K562 (cell line): ENCODE measurements at regions not wholly inside any gene's neighbourhood (a gene's known extent, or its start where the extent isn't known, plus 50 kb on each side); places are given as distances from the start of the nearest gene placed in this dataset.

Experiments used
- ATAC-seq: fragments of 200-7000 bp; cut with Tn5 transposase; 3 replicates; pipeline ENCODE4 v1.9.1; 2020; ENCODE audit warnings: moderate library complexity
- BruUV-seq: library from RNA; stranded (reverse); fragments of 400-500 nt; replicated peaks from 2 replicates; lab custom pipeline; 2021; lab: Mats Ljungman, UMichigan
- CTCF ChIA-PET: fragments of 300-600 bp; formaldehyde crosslinking; extraction: SDS; loops from one replicate; lab custom pipeline; 2021; ENCODE audit warnings: low intra/inter-chr PET ratio; lab: Yijun Ruan, JAX
- POLR2A ChIA-PET: fragments of 300-600, 350-650 bp; sonication (Branson Sonifier 250); formaldehyde crosslinking; extraction: SDS; loops from one replicate; lab custom pipeline; 2021; ENCODE audit warnings: antibody characterized with exemption, inconsistent platforms; lab: Yijun Ruan, JAX
- DNase-seq, 4 experiments: peaks; one replicate each; pipeline versions ENCODE4 v3.0.0 to v3.0.0-alpha.2; 2011 to 2018; ENCODE audit warnings: low spot score in 3 of 4, mixed read lengths in 3 of 4; ENCODE audit errors: extremely low read depth in 1 of 4
- FAIRE-seq: peaks from 2 replicates; lab custom pipeline; 2011; peaks lifted over from hg19 to GRCh38; lab: Jason Lieb, UNC
- H2AFZ ChIP-seq: 2 replicates; pipeline ENCODE4 v1.6.0; 2011; ENCODE audit warnings: low read depth, low read length, control low read depth, inconsistent platforms
- H3K27ac ChIP-seq: fragments of 200-600 bp; 3 replicates; pipeline ENCODE4 v1.8.0; 2011; ENCODE audit warnings: low read depth, mild to moderate bottlenecking, control low read depth, inconsistent platforms, low read length, moderate library complexity, mixed read lengths; ENCODE audit errors: extremely low read depth
- H3K27me3 ChIP-seq, 2 experiments: fragments of 300-600 bp in 1 of 2; 2 replicates in 1 of 2; 3 replicates in 1 of 2; pipeline versions ENCODE4 v1.6.0 to v1.8.0; 2011; ENCODE audit warnings: inconsistent platforms in 2 of 2, low read length in 2 of 2, mild to moderate bottlenecking in 1 of 2, mixed read lengths in 1 of 2, moderate library complexity in 1 of 2; ENCODE audit not compliant: control insufficient read depth in 2 of 2, insufficient read depth in 2 of 2
- H3K36me3 ChIP-seq: fragments of 300-600 bp; 3 replicates; pipeline ENCODE4 v1.8.0; 2011; ENCODE audit warnings: mild to moderate bottlenecking, low read length, inconsistent platforms; ENCODE audit not compliant: control insufficient read depth, insufficient read depth
- H3K4me1 ChIP-seq, 2 experiments: fragments of 200-600 bp in 1 of 2; replicated peaks in 1 of 2; 2 replicates in 1 of 2; 3 replicates in 1 of 2; pipeline versions ENCODE4 v1.5.1 to v1.8.0; 2011; ENCODE audit warnings: inconsistent platforms in 2 of 2, low read length in 2 of 2, mild to moderate bottlenecking in 1 of 2, mixed read lengths in 1 of 2, moderate library complexity in 1 of 2; ENCODE audit not compliant: control insufficient read depth in 2 of 2, insufficient read depth in 2 of 2
- H3K4me2 ChIP-seq: 2 replicates; pipeline ENCODE4 v1.6.1; 2011; ENCODE audit warnings: low read length, control low read depth, inconsistent platforms, mixed read lengths; ENCODE audit not compliant: insufficient read depth
- H3K4me3 ChIP-seq: fragments of 200-600 bp; sonication (generic), shearing (Covaris generic); 2 replicates; pipeline ENCODE4 v1.5.1; 2016; ENCODE audit warnings: control low read depth, inconsistent platforms
- H3K79me2 ChIP-seq: fragments of 200-600 bp; 3 replicates; pipeline ENCODE4 v1.8.0; 2011; ENCODE audit warnings: low read length, inconsistent platforms; ENCODE audit not compliant: control insufficient read depth, insufficient read depth
- H3K9ac ChIP-seq, 2 experiments: 2 replicates each; pipeline versions ENCODE4 v1.6.0 to v1.6.1; 2011; ENCODE audit warnings: low read depth in 2 of 2, low read length in 2 of 2, control low read depth in 1 of 2, inconsistent platforms in 1 of 2, mild to moderate bottlenecking in 1 of 2, mixed read lengths in 1 of 2; ENCODE audit not compliant: insufficient read depth in 1 of 2
- H3K9me1 ChIP-seq: one replicate; pipeline ENCODE4 v1.6.0; 2011; ENCODE audit warnings: inconsistent platforms, mild to moderate bottlenecking, low read length, moderate library complexity; ENCODE audit not compliant: control insufficient read depth, insufficient read depth
- H3K9me3 ChIP-seq: replicated peaks from 2 replicates; pipeline ENCODE4 v1.5.1; 2011; ENCODE audit warnings: low read depth, low read length, inconsistent platforms; ENCODE audit not compliant: control insufficient read depth, insufficient read depth
- H4K20me1 ChIP-seq: replicated peaks from 2 replicates; pipeline ENCODE4 v1.6.1; 2011; ENCODE audit warnings: low read length, inconsistent platforms, mixed read lengths; ENCODE audit not compliant: control insufficient read depth, insufficient read depth
- CEBPZ ChIP-seq: fragments of 150-350 bp; IDR thresholded peaks from 2 replicates; pipeline ENCODE4 v1.6.1; 2014; ENCODE audit warnings: low read depth, mild to moderate bottlenecking, low read length, borderline replicate concordance
- CREB3 ChIP-seq: fragments of 450-650 bp; conservative IDR thresholded peaks from 2 replicates; pipeline ENCODE4 v1.6.1; 2016; ENCODE audit warnings: missing genetic modification characterization, low read depth, mild to moderate bottlenecking, missing compliant biosample characterization, moderate library complexity
- HNRNPLL ChIP-seq: fragments of 200-400 bp; formaldehyde crosslinking; IDR thresholded peaks from 2 replicates; pipeline ENCODE4 v1.6.1; 2017; ENCODE audit warnings: low read length, low read depth, mild to moderate bottlenecking; ENCODE audit not compliant: poor library complexity, severe bottlenecking
- SETDB1 ChIP-seq: IDR thresholded peaks from one replicate; pipeline ENCODE4 v1.6.1; 2012; ENCODE audit warnings: low read length, control low read depth, inconsistent platforms
- SREBF2 ChIP-seq: sonication (generic); formaldehyde crosslinking; IDR thresholded peaks from 2 replicates; pipeline ENCODE4 v1.4.0; 2020; ENCODE audit warnings: mild to moderate bottlenecking, missing genetic modification reagents
- WHSC1 ChIP-seq: IDR thresholded peaks from one replicate; pipeline ENCODE4 v1.6.1; 2012; ENCODE audit warnings: low read length, control low read depth, inconsistent platforms
- ZBTB1 ChIP-seq: sonication (generic); formaldehyde crosslinking; IDR thresholded peaks from 2 replicates; pipeline ENCODE4 v1.8.1; 2023; ENCODE audit warnings: missing genetic modification reagents, low read depth, mild to moderate bottlenecking, borderline replicate concordance
- ZNF12 ChIP-seq: sonication (generic); formaldehyde crosslinking; IDR thresholded peaks from 2 replicates; pipeline ENCODE4 v1.4.0; 2020; ENCODE audit warnings: mild to moderate bottlenecking, missing genetic modification reagents
- ZNF165 ChIP-seq: fragments of 250-450 bp; sonication (Bioruptor Pico); IDR thresholded peaks from 2 replicates; pipeline ENCODE4 v1.4.0; 2020; ENCODE audit warnings: borderline replicate concordance
- ZNF217 ChIP-seq: sonication (generic); formaldehyde crosslinking; IDR thresholded peaks from 2 replicates; pipeline ENCODE4 v1.8.0; 2022; ENCODE audit warnings: mild to moderate bottlenecking, missing genetic modification reagents
- ZNF316 ChIP-seq: fragments of 450-650 bp; IDR thresholded peaks from 2 replicates; pipeline ENCODE4 v1.6.1; 2016
- WGBS: fragments of 100-300 bp; shearing (Covaris generic); methylation state at CpG from one replicate; pipeline ENCODE4 v1.1.6; 2016; ENCODE audit warnings: low coverage, mixed read lengths; ENCODE audit not compliant: insufficient coverage; ENCODE audit errors: missing lambda C conversion rate; 5-methylcytosine and 5-hydroxymethylcytosine counted together
- in situ Hi-C: fragments of 300-500 bp; cut with MboI; formaldehyde crosslinking; loops from 4 replicates; pipeline ENCODE4 v1.15.0; 2018; ENCODE audit warnings: inconsistent platforms, mixed read lengths
- intact Hi-C: fragments of 100-400 bp; cut with micrococcal nuclease; formaldehyde crosslinking; loops from 2 replicates; pipeline ENCODE4 v1.14.2; 2022

GRCh38 chr3:148002705-148003205, 593.6 kb downstream of the ZIC1 start:
- H3K36me3 ChIP-seq = no peaks in the 10 kb centered on the region
- no peak overlapping the region for H3K4me2 ChIP-seq
- H2AFZ ChIP-seq = no peak overlapping the region
- intact Hi-C loops (no loop called here), in situ Hi-C loops (no loop called here)
- ATAC-seq (no peak), DNase-seq (no peak), FAIRE-seq (no peak)
- H3K79me2 ChIP-seq = no peaks in the 10 kb centered on the region
- no peak overlapping the region for H3K9ac ChIP-seq
- 0% methylated on average over 4 of the region's 4 CpGs for WGBS
- ChIA-PET CTCF (no interaction called here), POLR2A (no interaction called here)
- H3K9me1 ChIP-seq = no peaks in the 10 kb centered on the region
- H3K27me3 ChIP-seq = no peaks in the 10 kb centered on the region
- no peak overlapping the region for H3K27ac ChIP-seq
- H4K20me1 ChIP-seq = no peaks in the 10 kb centered on the region
- H3K4me3 ChIP-seq = no peak overlapping the region
- no TSS peak for BruUV-seq
- H3K4me1 ChIP-seq = no peaks in the 10 kb centered on the region
- no peaks in the 10 kb centered on the region for H3K9me3 ChIP-seq
- TF ChIP-seq HNRNPLL (no peak), ZBTB1 (CRISPR knock-in tag) (no peak), SETDB1 (no peak), ZNF316 (peak; percentile 24; the same call in 1 of the 2 replicates)

- ATAC-seq (no peak), FAIRE-seq (no peak), DNase-seq (no peak)
- Histone ChIP-seq H2AFZ (no peak overlapping the region), H3K9ac (no peak overlapping the region), H3K79me2 (no peaks in the 10 kb centered on the region), H3K4me2 (no peak overlapping the region), H3K9me3 (no peaks in the 10 kb centered on the region), H3K36me3 (no peaks in the 10 kb centered on the region), H3K9me1 (no peaks in the 10 kb centered on the region), H3K27me3 (no peaks in the 10 kb centered on the region), H3K4me1 (no peaks in the 10 kb centered on the region), H3K27ac (no peak overlapping the region), H3K4me3 (no peak overlapping the region), H4K20me1 (no peaks in the 10 kb centered on the region)
- ChIA-PET POLR2A (no interaction called here), CTCF (no interaction called here)
- in situ Hi-C loops = no loop called here
- intact Hi-C loops = no loop called here
- WGBS = 3% methylated on average over 3 of the region's 3 CpGs
- BruUV-seq = no TSS peak
- TF ChIP-seq SREBF2 = no peak
- TF ChIP-seq WHSC1 = no peak
- no peak for TF ChIP-seq CEBPZ
- TF ChIP-seq ZNF12 (CRISPR knock-in tag) = no peak
- TF ChIP-seq ZNF217 (CRISPR knock-in tag) = no peak
- no peak for TF ChIP-seq CREB3 (tag)
- TF ChIP-seq ZNF165 (CRISPR knock-in tag) = no peak
Measured at GRCh38 chr3:148004331-148004730, 595.2 kb downstream of the ZIC1 start.
